HEK293 (cell line): ENCODE measurements at regions not wholly inside any gene's neighbourhood (a gene's known extent, or its start where the extent isn't known, plus 50 kb on each side); places are given as distances from the start of the nearest gene placed in this dataset.

Experiments
- CTCF ChIA-PET: fragments of 350-600 bp; formaldehyde crosslinking; extraction: SDS; loops from one replicate; lab custom pipeline; 2021; ENCODE audit warnings: antibody characterized with exemption; lab: Yijun Ruan, JAX
- POLR2A ChIA-PET: fragments of 300-600 bp; formaldehyde crosslinking; extraction: SDS; loops from one replicate; lab custom pipeline; 2020; ENCODE audit warnings: antibody characterized with exemption, inconsistent platforms; lab: Yijun Ruan, JAX
- H3K27ac ChIP-seq: fragments of 200-500 bp; sonication (Bioruptor generic); 2 replicates; pipeline ENCODE4 v1.5.1; 2014; ENCODE audit warnings: low read depth, low read length, control low read depth, inconsistent platforms; ENCODE audit errors: extremely low read depth
- H3K36me3 ChIP-seq, 2 experiments: fragments of 200-500 bp in 1 of 2; sonication (Bioruptor generic) in 1 of 2; 1 replicate in 1 of 2; 2 replicates in 1 of 2; pipeline ENCODE4 v1.5.1; 2014 to 2017; ENCODE audit warnings: inconsistent platforms in 2 of 2, low read length in 2 of 2; ENCODE audit not compliant: control insufficient read depth in 2 of 2, insufficient read depth in 1 of 2
- H3K4me1 ChIP-seq: fragments of 200-500 bp; sonication (Bioruptor generic); 2 replicates; pipeline ENCODE4 v1.5.1; 2014; ENCODE audit warnings: mild to moderate bottlenecking, low read length, inconsistent platforms; ENCODE audit not compliant: control insufficient read depth, insufficient read depth
- H3K4me3 ChIP-seq: 2 replicates; pipeline ENCODE4 v1.5.1; 2011; ENCODE audit warnings: low read depth, mild to moderate bottlenecking, control low read depth, low read length, moderate library complexity
- H3K9me3 ChIP-seq: fragments of 200-500 bp; sonication (Bioruptor generic); 2 replicates; pipeline ENCODE4 v1.5.1; 2014; ENCODE audit warnings: low read depth, low read length, inconsistent platforms; ENCODE audit not compliant: control insufficient read depth, insufficient read depth
- BCL11B ChIP-seq: fragments of 450-650 bp; formaldehyde crosslinking; IDR thresholded peaks from 2 replicates; pipeline ENCODE4 v1.5.1; 2016; ENCODE audit warnings: low read depth, missing biosample characterization, missing genetic modification characterization
- CTCF ChIP-seq: fragments of 450-650 bp; formaldehyde crosslinking; IDR thresholded peaks from 2 replicates; pipeline ENCODE4 v1.5.1; 2016; ENCODE audit warnings: missing biosample characterization, missing genetic modification characterization
- OSR2 ChIP-seq: fragments of 450-650 bp; formaldehyde crosslinking; IDR thresholded peaks from 2 replicates; pipeline ENCODE4 v1.5.1; 2016; ENCODE audit warnings: missing biosample characterization, missing genetic modification characterization
- REPIN1 ChIP-seq: fragments of 450-650 bp; formaldehyde crosslinking; IDR thresholded peaks from 2 replicates; pipeline ENCODE4 v1.5.1; 2017; ENCODE audit warnings: missing biosample characterization, missing genetic modification characterization, low read depth
- TCF7L2 ChIP-seq: IDR thresholded peaks from 2 replicates; pipeline ENCODE4 v1.6.1; 2011; ENCODE audit warnings: low read depth, mild to moderate bottlenecking, inconsistent platforms, low read length, moderate library complexity, borderline replicate concordance
- ZBTB48 ChIP-seq: fragments of 450-650 bp; formaldehyde crosslinking; IDR thresholded peaks from 2 replicates; pipeline ENCODE4 v1.5.1; 2016; ENCODE audit warnings: missing biosample characterization, missing genetic modification characterization
- ZBTB8A ChIP-seq: fragments of 450-650 bp; formaldehyde crosslinking; IDR thresholded peaks from 2 replicates; pipeline ENCODE4 v1.5.1; 2016; ENCODE audit warnings: missing biosample characterization, missing genetic modification characterization
- ZFP69B ChIP-seq: fragments of 450-650 bp; formaldehyde crosslinking; IDR thresholded peaks from 2 replicates; pipeline ENCODE4 v1.5.1; 2016; ENCODE audit warnings: missing biosample characterization, missing genetic modification characterization
- ZIC2 ChIP-seq: fragments of 450-650 bp; formaldehyde crosslinking; IDR thresholded peaks from 2 replicates; pipeline ENCODE4 v1.5.1; 2016; ENCODE audit warnings: missing biosample characterization, missing genetic modification characterization
- ZNF10 ChIP-seq: fragments of 450-650 bp; formaldehyde crosslinking; IDR thresholded peaks from 2 replicates; pipeline ENCODE4 v1.5.1; 2017; ENCODE audit warnings: missing biosample characterization, missing genetic modification characterization
- ZNF211 ChIP-seq: fragments of 450-650 bp; formaldehyde crosslinking; IDR thresholded peaks from 2 replicates; pipeline ENCODE4 v1.5.1; 2016; ENCODE audit warnings: low read depth, missing biosample characterization, missing genetic modification characterization
- ZNF394 ChIP-seq: fragments of 450-650 bp; formaldehyde crosslinking; IDR thresholded peaks from 2 replicates; pipeline ENCODE4 v1.5.1; 2016; ENCODE audit warnings: missing biosample characterization, missing genetic modification characterization, mild to moderate bottlenecking, moderate library complexity, borderline replicate concordance
- ZNF433 ChIP-seq: fragments of 450-650 bp; formaldehyde crosslinking; IDR thresholded peaks from 2 replicates; pipeline ENCODE4 v1.5.1; 2016; ENCODE audit warnings: missing biosample characterization, missing genetic modification characterization, low read depth
- ZNF513 ChIP-seq: fragments of 450-650 bp; IDR thresholded peaks from 2 replicates; pipeline ENCODE4 v1.5.1; 2018; ENCODE audit warnings: missing biosample characterization, missing genetic modification characterization
- ZNF561 ChIP-seq: fragments of 450-650 bp; IDR thresholded peaks from 2 replicates; pipeline ENCODE4 v1.5.1; 2018; ENCODE audit warnings: missing biosample characterization, missing genetic modification characterization, borderline replicate concordance
- ZNF585B ChIP-seq: fragments of 450-650 bp; formaldehyde crosslinking; IDR thresholded peaks from 2 replicates; pipeline ENCODE4 v1.5.1; 2016; ENCODE audit warnings: missing biosample characterization, missing genetic modification characterization
- ZNF768 ChIP-seq: fragments of 450-650 bp; formaldehyde crosslinking; IDR thresholded peaks from 2 replicates; pipeline ENCODE4 v1.5.1; 2018; ENCODE audit warnings: missing biosample characterization, mild to moderate bottlenecking, missing genetic modification characterization
- ZNF776 ChIP-seq: fragments of 450-650 bp; formaldehyde crosslinking; IDR thresholded peaks from 2 replicates; pipeline ENCODE4 v1.5.0; 2017; ENCODE audit warnings: missing biosample characterization, missing genetic modification characterization, borderline replicate concordance
- TF ChIP-seq, protein P1 (sequence below): fragments of 450-650 bp; formaldehyde crosslinking; IDR thresholded peaks from 2 replicates; pipeline ENCODE4 v1.5.1; 2016; ENCODE audit warnings: missing biosample characterization, missing genetic modification characterization
- TF ChIP-seq, protein P2 (sequence below): fragments of 450-650 bp; formaldehyde crosslinking; conservative IDR thresholded peaks from 2 replicates; pipeline ENCODE4 v1.5.1; 2016; ENCODE audit warnings: low read depth, missing biosample characterization, missing genetic modification characterization
- TF ChIP-seq, protein P3 (sequence below): fragments of 450-650 bp; formaldehyde crosslinking; IDR thresholded peaks from 2 replicates; pipeline ENCODE4 v1.5.1; 2016; ENCODE audit warnings: missing biosample characterization, missing genetic modification characterization

DNA sequence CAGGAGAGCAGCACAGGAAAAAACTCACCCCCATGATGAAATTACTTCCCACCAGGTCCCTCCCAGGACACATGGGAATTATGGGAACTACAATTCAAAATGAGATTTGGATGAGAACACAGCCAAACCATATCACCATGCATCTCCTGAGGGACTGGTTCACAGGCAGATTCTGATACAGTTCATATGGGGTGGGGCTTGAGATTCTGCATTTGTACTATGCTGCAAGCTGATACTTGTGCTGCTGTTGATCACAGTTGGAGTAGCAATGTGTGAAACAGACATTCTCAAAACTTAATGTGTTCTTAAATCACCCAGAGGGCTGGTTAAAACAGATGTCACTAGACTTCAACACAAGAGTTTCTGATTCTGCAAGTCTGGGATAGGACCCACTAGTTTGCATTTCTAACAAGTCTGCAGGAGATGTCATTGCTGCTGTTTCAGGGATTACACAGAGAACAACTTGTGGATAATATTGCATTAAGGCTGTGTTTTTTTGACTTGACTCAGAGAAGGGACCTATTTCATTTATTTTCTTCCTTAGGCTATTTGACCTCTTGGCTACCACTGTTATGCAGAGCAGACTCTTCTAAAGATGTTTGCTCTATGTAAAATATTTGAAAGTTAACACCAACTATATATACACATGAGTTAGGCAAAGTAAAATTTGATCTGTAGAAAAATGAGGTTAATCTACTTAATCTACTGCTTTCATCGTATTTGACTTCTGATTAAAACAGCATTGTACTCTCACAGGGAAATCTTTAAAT, 194.2 kb upstream of the CNTN3 start:
- no peak overlapping the region for H3K4me3 ChIP-seq
- H3K36me3 ChIP-seq: no peaks in the 10 kb centered on the region
- H3K4me1 ChIP-seq: no peaks in the 10 kb centered on the region
- H3K27ac ChIP-seq: no peak overlapping the region
- H3K9me3 ChIP-seq: no peaks in the 10 kb centered on the region
- POLR2A ChIA-PET: no interaction called here
- no peak for TF ChIP-seq ZNF211 (tag by site-specific recombination)
- TF ChIP-seq, protein P1, sequence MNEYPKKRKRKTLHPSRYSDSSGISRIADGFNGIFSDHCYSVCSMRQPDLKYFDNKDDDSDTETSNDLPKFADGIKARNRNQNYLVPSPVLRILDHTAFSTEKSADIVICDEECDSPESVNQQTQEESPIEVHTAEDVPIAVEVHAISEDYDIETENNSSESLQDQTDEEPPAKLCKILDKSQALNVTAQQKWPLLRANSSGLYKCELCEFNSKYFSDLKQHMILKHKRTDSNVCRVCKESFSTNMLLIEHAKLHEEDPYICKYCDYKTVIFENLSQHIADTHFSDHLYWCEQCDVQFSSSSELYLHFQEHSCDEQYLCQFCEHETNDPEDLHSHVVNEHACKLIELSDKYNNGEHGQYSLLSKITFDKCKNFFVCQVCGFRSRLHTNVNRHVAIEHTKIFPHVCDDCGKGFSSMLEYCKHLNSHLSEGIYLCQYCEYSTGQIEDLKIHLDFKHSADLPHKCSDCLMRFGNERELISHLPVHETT: no peak
- no peak for TF ChIP-seq TCF7L2
- no peak for TF ChIP-seq OSR2 (tag by site-specific recombination)
- TF ChIP-seq ZNF394 (tag by site-specific recombination): no peak
- CTCF ChIA-PET: no interaction called here

- ChIA-PET POLR2A (no interaction called here), CTCF (no interaction called here)
- no peak overlapping the region for H3K27ac ChIP-seq
These were observed 187.5 kb upstream of the CNTN3 start for GRCh38 chr3:74801924-74802323.

GRCh38 chr3:74789111-74789510, 174.7 kb upstream of the CNTN3 start:
- no peaks in the 10 kb centered on the region for H3K9me3 ChIP-seq
- no peaks in the 10 kb centered on the region for H3K36me3 ChIP-seq
- POLR2A ChIA-PET: no interaction called here
- no peak for TF ChIP-seq ZNF561 (tag by site-specific recombination)
- no peak for TF ChIP-seq ZFP69B
- no peak for TF ChIP-seq ZBTB48
- TF ChIP-seq ZNF513: no peak
- no peak for TF ChIP-seq CTCF (tag by site-specific recombination)
- no peak for TF ChIP-seq ZIC2
- TF ChIP-seq, protein P2, sequence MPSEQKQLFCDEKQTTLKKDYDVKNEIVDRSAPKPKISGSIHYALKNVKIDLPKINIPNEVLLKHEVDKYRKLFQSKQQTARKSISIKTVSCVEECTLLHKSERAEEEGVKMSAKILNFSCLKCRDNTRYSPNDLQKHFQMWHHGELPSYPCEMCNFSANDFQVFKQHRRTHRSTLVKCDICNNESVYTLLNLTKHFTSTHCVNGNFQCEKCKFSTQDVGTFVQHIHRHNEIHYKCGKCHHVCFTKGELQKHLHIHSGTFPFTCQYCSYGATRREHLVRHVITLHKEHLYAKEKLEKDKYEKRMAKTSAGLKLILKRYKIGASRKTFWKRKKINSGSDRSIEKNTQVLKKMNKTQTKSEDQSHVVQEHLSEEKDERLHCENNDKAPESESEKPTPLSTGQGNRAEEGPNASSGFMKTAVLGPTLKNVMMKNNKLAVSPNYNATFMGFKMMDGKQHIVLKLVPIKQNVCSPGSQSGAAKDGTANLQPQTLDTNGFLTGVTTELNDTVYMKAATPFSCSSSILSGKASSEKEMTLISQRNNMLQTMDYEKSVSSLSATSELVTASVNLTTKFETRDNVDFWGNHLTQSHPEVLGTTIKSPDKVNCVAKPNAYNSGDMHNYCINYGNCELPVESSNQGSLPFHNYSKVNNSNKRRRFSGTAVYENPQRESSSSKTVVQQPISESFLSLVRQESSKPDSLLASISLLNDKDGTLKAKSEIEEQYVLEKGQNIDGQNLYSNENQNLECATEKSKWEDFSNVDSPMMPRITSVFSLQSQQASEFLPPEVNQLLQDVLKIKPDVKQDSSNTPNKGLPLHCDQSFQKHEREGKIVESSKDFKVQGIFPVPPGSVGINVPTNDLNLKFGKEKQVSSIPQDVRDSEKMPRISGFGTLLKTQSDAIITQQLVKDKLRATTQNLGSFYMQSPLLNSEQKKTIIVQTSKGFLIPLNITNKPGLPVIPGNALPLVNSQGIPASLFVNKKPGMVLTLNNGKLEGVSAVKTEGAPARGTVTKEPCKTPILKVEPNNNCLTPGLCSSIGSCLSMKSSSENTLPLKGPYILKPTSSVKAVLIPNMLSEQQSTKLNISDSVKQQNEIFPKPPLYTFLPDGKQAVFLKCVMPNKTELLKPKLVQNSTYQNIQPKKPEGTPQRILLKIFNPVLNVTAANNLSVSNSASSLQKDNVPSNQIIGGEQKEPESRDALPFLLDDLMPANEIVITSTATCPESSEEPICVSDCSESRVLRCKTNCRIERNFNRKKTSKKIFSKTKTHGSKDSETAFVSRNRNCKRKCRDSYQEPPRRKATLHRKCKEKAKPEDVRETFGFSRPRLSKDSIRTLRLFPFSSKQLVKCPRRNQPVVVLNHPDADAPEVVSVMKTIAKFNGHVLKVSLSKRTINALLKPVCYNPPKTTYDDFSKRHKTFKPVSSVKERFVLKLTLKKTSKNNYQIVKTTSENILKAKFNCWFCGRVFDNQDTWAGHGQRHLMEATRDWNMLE (tag by site-specific recombination): no peak
- no peak for TF ChIP-seq ZNF776 (tag by site-specific recombination)
- no peak for TF ChIP-seq OSR2 (tag by site-specific recombination)
- TF ChIP-seq ZNF10 (tag by site-specific recombination): no peak
- no peak for TF ChIP-seq ZNF433 (tag by site-specific recombination)
- TF ChIP-seq ZNF768 (tag by site-specific recombination): no peak
- TF ChIP-seq, protein P3, sequence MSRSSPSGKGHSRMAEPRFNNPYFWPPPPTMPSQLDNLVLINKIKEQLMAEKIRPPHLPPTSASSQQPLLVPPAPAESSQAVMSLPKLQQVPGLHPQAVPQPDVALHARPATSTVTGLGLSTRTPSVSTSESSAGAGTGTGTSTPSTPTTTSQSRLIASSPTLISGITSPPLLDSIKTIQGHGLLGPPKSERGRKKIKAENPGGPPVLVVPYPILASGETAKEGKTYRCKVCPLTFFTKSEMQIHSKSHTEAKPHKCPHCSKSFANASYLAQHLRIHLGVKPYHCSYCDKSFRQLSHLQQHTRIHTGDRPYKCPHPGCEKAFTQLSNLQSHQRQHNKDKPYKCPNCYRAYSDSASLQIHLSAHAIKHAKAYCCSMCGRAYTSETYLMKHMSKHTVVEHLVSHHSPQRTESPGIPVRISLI: no peak
- no peak for TF ChIP-seq ZNF585B (tag by site-specific recombination)
- no peak for TF ChIP-seq BCL11B (tag by site-specific recombination)
- TF ChIP-seq ZBTB8A (tag by site-specific recombination): no peak
- TF ChIP-seq, all 188 proteins: peak for 0
- Histone ChIP-seq H3K27ac (no peak overlapping the region), H3K4me1 (no peaks in the 10 kb centered on the region), H3K4me3 (no peak overlapping the region)
- CTCF ChIA-PET: no interaction called here

More at GRCh38 chr3:74801924-74802323, 187.5 kb upstream of the CNTN3 start:
- H3K9me3 ChIP-seq: no peaks in the 10 kb centered on the region
- no peaks in the 10 kb centered on the region for H3K36me3 ChIP-seq
- H3K4me3 ChIP-seq: no peak overlapping the region
- H3K4me1 ChIP-seq: no peaks in the 10 kb centered on the region
- TF ChIP-seq REPIN1: no peak
- TF ChIP-seq ZFP69B: no peak
